GM21526 (cell line): ENCODE measurements at regions not wholly inside any gene's neighbourhood (a gene's known extent, or its start where the extent isn't known, plus 50 kb on each side); places are given as distances from the start of the nearest gene placed in this dataset.
A peak's percentile ranks its signal among the peaks of the same experiment; 100 is the strongest.

Source experiments
- ATAC-seq: cut with Tn5 transposase; IDR thresholded peaks from one replicate; pipeline ENCODE4 v1.9.1; 2021; ENCODE audit warnings: moderate library complexity; ENCODE audit not compliant: unreplicated experiment, low FRiP score

GRCh38 chr5:93890657-93891056 lies 149.3 kb upstream of the POU5F2 start:
- ATAC-seq, result no peak

- ATAC-seq, result no peak
Measured at GRCh38 chr5:93887678-93888077, 146.3 kb upstream of the POU5F2 start.

- no peak for ATAC-seq
Measured at GRCh38 chr5:93886917-93887361, 145.5 kb upstream of the POU5F2 start.

GRCh38 chr5:93886098-93886806 lies 144.9 kb upstream of the POU5F2 start:
- ATAC-seq, result no peak

GRCh38 chr5:93884254-93884653 lies 142.9 kb upstream of the POU5F2 start:
- ATAC-seq, result no peak

GRCh38 chr5:93883459-93883858 lies 142.1 kb upstream of the POU5F2 start:
- no peak for ATAC-seq

GRCh38 chr5:93875693-93876092 lies 134.3 kb upstream of the POU5F2 start:
- no peak for ATAC-seq

- peak; percentile 57 for ATAC-seq
Measured at GRCh38 chr5:93874491-93874890, 133.1 kb upstream of the POU5F2 start.

- ATAC-seq, result peak; percentile 57
Measured at GRCh38 chr5:93874080-93874479, 132.7 kb upstream of the POU5F2 start.

- ATAC-seq, result no peak
Measured at GRCh38 chr5:93873211-93873736, 131.9 kb upstream of the POU5F2 start.

GRCh38 chr5:93870649-93871048 lies 129.2 kb upstream of the POU5F2 start:
- no peak for ATAC-seq

- ATAC-seq, result no peak
Measured at GRCh38 chr5:93868851-93869250, 127.5 kb upstream of the POU5F2 start.

GRCh38 chr5:93850311-93850710 lies 108.9 kb upstream of the POU5F2 start:
- ATAC-seq, result no peak

GRCh38 chr5:93845376-93845775 lies 104.0 kb upstream of the POU5F2 start:
- ATAC-seq, result no peak

- ATAC-seq, result no peak
Measured at GRCh38 chr5:93831449-93831848, 90.0 kb upstream of the POU5F2 start.

- ATAC-seq, result no peak
Measured at GRCh38 chr5:93830893-93831292, 89.5 kb upstream of the POU5F2 start.

- ATAC-seq, result no peak
Measured at GRCh38 chr5:93829346-93829745, 87.9 kb upstream of the POU5F2 start.

GRCh38 chr5:93821891-93822415 lies 80.6 kb upstream of the POU5F2 start:
- no peak for ATAC-seq

- ATAC-seq, result no peak
Measured at GRCh38 chr5:93819668-93820067, 78.3 kb upstream of the POU5F2 start.

- ATAC-seq, result no peak
Measured at GRCh38 chr5:93810780-93811179, 69.4 kb upstream of the POU5F2 start.

GRCh38 chr5:93809430-93809829 lies 68.0 kb upstream of the POU5F2 start:
- ATAC-seq, result no peak

GRCh38 chr5:93807846-93808245 lies 66.4 kb upstream of the POU5F2 start:
- no peak for ATAC-seq
